ENCODE measurements at regions not wholly inside any gene's neighbourhood (a gene's known extent, or its start where the extent isn't known, plus 50 kb on each side); places are given as distances from the start of the nearest gene placed in this dataset.

DNA sequence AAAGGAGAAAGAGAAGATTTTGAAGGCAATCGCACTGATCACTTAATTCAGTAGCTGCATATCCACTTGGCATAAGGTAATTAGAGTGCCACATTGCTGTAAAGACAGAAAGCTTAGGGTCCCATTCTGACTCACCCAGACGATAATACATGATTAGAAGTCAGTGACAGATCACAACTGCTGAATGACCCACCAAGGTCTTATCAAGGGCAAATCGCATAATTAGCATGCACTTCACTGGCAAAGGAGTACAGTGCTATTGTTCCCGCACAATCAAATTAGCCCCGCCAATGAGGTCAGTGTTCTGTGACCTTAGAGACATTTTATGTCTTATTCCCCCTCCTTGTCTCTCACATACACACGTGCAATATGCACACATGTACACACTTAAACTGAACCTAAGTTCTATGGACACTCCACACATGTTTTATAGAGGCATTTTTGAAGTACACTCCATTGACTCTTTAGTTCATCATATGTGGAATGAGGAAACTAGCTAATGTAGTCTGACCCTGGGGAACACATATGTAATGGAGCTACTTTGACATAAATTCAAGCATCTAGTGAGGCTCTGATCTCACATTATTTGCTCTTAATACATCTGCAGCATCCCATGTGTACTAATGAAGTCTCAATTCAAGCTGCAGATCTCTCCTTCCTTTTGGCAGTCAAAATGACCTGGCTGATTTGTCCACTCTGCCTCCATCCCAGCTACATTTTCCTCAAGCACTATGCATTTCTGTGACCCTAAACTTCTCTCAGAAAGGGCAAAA is 673.8 kb upstream of the FANCL start:
- Mint-ChIP-seq H3K27ac (no peak overlapping the region), H3K4me3 (no peak overlapping the region), H3K27me3 (ENCODE audit: low read depth) (no peaks in the 10 kb centered on the region), H3K9me3 (no peaks in the 10 kb centered on the region), H3K4me1 (peaks cover 42% of the 10 kb centered on the region), H3K36me3 (no peaks in the 10 kb centered on the region)
- TF ChIP-seq, protein P1, sequence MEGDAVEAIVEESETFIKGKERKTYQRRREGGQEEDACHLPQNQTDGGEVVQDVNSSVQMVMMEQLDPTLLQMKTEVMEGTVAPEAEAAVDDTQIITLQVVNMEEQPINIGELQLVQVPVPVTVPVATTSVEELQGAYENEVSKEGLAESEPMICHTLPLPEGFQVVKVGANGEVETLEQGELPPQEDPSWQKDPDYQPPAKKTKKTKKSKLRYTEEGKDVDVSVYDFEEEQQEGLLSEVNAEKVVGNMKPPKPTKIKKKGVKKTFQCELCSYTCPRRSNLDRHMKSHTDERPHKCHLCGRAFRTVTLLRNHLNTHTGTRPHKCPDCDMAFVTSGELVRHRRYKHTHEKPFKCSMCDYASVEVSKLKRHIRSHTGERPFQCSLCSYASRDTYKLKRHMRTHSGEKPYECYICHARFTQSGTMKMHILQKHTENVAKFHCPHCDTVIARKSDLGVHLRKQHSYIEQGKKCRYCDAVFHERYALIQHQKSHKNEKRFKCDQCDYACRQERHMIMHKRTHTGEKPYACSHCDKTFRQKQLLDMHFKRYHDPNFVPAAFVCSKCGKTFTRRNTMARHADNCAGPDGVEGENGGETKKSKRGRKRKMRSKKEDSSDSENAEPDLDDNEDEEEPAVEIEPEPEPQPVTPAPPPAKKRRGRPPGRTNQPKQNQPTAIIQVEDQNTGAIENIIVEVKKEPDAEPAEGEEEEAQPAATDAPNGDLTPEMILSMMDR (IDR thresholded peaks at IDR 0.05; ENCODE audit: unreplicated experiment): no peak
- DNase-seq (ENCODE audit: low spot score in 2 of 2, unreplicated experiment in 2 of 2): no peak

DNA sequence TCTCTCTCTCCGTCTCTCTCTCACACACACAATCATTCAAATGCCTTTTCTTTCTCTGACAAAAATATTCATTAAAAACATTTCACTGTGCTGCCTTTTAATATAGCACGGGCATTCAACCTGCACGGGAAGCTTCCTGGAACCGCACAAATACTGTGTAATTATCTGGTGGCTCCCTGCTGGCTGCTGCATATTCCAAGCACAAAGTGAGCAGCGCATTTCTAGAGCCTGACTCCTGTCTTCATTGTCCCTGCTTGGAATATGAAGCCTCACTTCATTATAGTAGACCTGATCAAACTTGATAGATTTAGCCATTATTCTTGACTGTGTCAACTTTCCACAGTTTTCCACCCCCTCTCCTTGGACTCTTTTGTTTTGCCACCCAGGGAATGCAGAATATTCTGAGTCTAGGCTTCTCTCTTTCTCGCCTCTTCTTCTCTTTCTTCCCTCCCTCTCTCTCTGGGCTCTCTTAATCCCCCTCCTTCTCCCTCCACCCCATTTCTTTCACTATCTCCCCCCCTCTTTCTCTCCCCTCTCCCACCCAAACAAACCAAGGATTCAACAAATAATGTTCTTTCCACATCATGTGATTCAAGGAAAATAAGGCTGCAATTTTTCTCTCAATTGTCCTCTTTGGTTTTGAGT is 672.1 kb upstream of the FANCL start:
- no peak for DNase-seq (ENCODE audit: low spot score in 2 of 2, unreplicated experiment in 2 of 2)
- peak overlapping the region; percentile 4 for H3K27ac Mint-ChIP-seq
- no peaks in the 10 kb centered on the region for H3K36me3 Mint-ChIP-seq
- no peaks in the 10 kb centered on the region for H3K9me3 Mint-ChIP-seq
- peaks cover 50% of the 10 kb centered on the region for H3K4me1 Mint-ChIP-seq
- H3K27me3 Mint-ChIP-seq (ENCODE audit: low read depth): no peaks in the 10 kb centered on the region
- no peak overlapping the region for H3K4me3 Mint-ChIP-seq
- TF ChIP-seq, protein P1 (IDR thresholded peaks at IDR 0.05; ENCODE audit: unreplicated experiment): no peak

DNA sequence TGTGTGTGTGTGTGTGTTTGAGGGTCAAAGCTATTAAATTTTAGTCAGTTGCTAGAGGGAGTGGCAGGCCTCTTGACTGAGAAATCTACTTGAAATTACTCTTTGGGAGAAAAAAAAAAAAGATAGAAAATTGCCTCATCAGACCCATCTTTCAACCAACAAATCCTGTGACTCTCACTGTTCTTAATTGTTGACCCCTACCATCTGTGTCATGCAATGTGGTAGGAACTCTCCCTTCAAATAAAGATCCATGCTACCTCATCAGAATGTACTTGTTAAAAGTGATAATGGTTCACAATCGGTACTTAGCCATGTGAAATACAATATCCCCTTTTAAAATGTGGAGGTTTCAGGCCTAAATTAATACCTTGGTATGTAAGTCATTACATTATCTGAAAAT is 670.8 kb upstream of the FANCL start:
- DNase-seq (ENCODE audit: low spot score in 2 of 2, unreplicated experiment in 2 of 2): no peak
- no peaks in the 10 kb centered on the region for H3K9me3 Mint-ChIP-seq
- H3K36me3 Mint-ChIP-seq: no peaks in the 10 kb centered on the region
- H3K27me3 Mint-ChIP-seq (ENCODE audit: low read depth): no peaks in the 10 kb centered on the region
- H3K27ac Mint-ChIP-seq: peak overlapping the region; percentile 2
- peaks cover 46% of the 10 kb centered on the region for H3K4me1 Mint-ChIP-seq
- TF ChIP-seq, protein P1 (IDR thresholded peaks at IDR 0.05; ENCODE audit: unreplicated experiment): no peak
- H3K4me3 Mint-ChIP-seq: no peak overlapping the region

DNA sequence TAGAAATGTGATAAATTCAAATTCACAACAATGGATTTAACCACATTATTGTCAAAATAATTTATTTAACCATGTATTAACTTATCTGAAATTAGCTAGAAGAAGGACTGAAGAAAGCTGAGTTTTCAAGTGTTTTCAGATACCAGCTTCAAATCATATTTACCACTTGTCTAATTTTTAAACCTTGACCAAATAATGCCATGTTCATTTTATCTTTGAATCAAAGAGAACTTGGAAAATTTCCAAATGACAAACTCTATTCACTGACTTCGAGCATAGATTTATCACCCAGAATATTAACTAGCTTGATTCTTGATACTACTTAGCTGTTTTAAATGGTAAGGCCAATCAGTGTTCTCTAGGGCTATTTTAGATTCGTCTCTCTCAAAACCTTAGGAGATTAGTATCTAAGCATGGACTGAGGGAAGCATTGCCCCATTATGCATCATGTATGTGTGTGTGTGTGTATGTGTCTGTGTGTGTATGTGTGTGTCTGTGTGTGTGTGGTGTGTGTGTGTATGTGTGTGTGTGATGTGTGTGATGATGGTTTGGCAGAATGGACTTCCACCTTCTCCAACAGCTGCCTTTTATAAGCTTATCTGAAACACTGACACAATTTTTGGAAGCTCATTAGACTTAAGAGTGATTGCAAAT is 667.5 kb upstream of the FANCL start:
- TF ChIP-seq, protein P1 (IDR thresholded peaks at IDR 0.05; ENCODE audit: unreplicated experiment): no peak
- Mint-ChIP-seq H3K27ac (no peak overlapping the region), H3K4me1 (peaks cover 39% of the 10 kb centered on the region), H3K36me3 (no peaks in the 10 kb centered on the region), H3K27me3 (ENCODE audit: low read depth) (no peaks in the 10 kb centered on the region), H3K4me3 (no peak overlapping the region), H3K9me3 (no peaks in the 10 kb centered on the region)
- DNase-seq (ENCODE audit: low spot score in 2 of 2, unreplicated experiment in 2 of 2): no peak

DNA sequence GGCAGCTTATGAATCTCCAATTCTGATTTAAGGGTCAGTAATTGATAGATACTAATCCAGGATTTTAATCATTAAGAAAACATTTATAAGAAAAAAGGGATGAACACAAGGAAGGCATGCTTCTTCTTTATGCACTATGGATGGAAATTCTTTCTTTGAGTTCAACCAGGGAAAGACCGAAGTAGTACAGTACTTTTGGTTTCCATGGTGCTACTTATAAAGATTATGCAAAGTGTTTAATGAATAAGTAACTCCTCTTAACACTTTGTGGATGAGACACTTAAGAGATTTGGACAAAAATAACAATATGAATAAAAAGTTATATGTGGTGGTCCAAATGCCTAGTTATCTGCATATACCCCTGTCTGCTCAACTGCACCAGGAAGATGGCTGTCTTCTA is 666.5 kb upstream of the FANCL start:
- Mint-ChIP-seq H3K27ac (no peak overlapping the region), H3K36me3 (no peaks in the 10 kb centered on the region), H3K4me1 (peaks cover 31% of the 10 kb centered on the region), H3K27me3 (ENCODE audit: low read depth) (no peaks in the 10 kb centered on the region), H3K9me3 (no peaks in the 10 kb centered on the region), H3K4me3 (no peak overlapping the region)
- no peak for DNase-seq (ENCODE audit: low spot score in 2 of 2, unreplicated experiment in 2 of 2)
- TF ChIP-seq, protein P1 (IDR thresholded peaks at IDR 0.05; ENCODE audit: unreplicated experiment): no peak

Data from mesothelial cell of epicardium (in vitro differentiated cells).